GM19463 (cell line): ENCODE measurements at regions not wholly inside any gene's neighbourhood (a gene's known extent, or its start where the extent isn't known, plus 50 kb on each side); places are given as distances from the start of the nearest gene placed in this dataset.

Experiments used
- ATAC-seq: cut with Tn5 transposase; IDR thresholded peaks from one replicate; pipeline ENCODE4 v1.9.1; 2021; ENCODE audit warnings: mild to moderate bottlenecking, moderate library complexity; ENCODE audit not compliant: unreplicated experiment

GRCh38 chr2:190807886-190808285, 72.7 kb upstream of the GLS start:
- no peak for ATAC-seq

- no peak for ATAC-seq
These were observed 71.4 kb upstream of the GLS start for GRCh38 chr2:190809139-190809764.

DNA sequence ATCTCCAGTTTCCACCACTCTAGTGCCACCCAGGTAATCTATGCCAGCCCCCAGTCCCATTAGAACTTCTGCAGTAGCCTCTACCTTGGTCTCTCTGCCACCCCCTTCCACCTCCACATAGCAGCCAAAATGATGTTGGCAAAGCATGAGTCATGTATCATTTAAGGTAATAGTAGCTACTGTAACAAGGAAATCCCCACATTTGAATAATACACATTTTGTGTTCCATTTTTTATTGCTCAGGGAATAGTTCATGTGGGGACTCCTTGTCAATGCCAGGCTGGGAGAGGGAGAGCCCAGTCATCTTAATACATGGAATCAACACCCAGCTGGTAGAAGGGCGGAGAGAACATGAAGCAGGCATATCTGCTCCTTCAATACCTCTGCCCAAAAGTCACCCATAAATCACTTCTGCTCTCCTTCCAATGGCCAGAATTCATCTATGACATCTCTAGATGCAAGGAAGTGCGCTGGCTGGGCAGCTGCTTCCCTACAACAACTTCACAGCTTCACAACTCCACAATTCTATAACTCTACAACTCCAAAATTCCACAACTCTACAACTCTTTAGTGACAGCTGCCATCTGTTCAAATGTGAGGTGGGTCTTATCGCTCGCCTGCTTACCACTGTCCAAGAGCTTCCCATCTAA, 70.6 kb upstream of the GLS start:
- ATAC-seq: no peak

DNA sequence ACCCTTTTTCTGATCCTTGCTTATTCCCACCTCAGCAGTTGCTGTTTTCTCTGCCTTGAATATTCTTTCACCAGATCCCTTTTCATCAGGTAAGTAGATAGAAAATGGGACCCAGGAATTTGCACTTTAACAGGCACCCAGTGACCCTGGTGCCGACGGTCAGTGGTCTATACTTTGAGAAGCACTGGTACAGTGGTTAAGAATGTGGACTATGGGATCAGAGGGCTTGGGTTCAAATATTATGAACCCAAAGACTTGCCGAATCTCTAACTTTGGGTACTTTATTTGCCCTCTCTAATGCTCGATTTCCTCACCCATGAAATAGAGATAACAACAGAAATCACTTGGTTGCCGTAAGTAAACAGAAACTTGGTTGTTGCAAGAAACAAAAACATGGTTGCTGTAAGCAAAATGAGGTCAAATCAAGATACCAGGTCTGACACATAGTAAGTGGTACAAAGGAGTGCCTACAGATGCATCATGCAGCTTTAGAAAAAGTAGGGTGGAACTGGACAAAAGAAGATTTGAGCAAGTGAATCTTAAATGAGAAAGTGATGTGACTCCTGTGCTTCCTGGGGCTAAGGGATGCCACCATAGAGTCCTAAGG, 69.5 kb upstream of the GLS start:
- no peak for ATAC-seq

- ATAC-seq: no peak
These were observed 68.8 kb upstream of the GLS start for GRCh38 chr2:190811811-190812210.

GRCh38 chr2:190812506-190813294, 67.9 kb upstream of the GLS start:
- ATAC-seq: no peak

DNA sequence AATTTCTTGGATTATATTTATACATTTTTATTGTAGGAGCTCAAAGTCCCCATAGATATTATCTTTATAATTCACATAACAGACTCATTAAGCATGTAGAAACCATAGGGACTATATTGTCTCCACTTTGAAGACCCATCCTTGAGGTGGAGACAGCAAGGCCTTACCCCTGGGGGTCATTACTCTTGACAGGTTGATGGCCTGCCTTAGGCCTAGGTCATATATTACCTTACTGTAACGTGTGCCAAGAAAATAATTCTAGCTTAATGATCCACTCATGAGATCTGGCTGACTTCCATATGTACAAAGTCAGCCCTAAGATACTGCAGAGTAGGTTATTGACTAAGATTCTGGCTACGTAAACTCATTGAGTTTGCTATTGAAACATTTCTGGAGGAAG, 65.4 kb upstream of the GLS start:
- ATAC-seq: no peak

DNA sequence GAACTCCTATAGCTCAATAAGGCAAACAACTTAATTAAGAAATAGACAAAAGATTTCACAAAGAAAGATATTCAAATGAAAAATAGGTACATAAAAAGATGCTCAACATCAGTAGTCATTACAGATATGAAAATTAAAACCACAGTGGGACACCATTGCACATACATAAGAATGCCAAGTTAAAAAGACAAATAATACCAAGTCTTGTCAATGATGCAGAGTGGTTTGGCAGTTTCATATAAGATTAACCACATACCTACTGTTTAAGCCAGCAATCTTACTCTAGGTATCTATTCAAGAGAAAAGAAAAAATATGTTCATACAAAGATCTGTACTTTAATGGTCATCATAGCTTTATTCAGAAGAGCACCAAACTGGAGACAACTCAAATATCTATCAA, 63.5 kb upstream of the GLS start:
- ATAC-seq: no peak

DNA sequence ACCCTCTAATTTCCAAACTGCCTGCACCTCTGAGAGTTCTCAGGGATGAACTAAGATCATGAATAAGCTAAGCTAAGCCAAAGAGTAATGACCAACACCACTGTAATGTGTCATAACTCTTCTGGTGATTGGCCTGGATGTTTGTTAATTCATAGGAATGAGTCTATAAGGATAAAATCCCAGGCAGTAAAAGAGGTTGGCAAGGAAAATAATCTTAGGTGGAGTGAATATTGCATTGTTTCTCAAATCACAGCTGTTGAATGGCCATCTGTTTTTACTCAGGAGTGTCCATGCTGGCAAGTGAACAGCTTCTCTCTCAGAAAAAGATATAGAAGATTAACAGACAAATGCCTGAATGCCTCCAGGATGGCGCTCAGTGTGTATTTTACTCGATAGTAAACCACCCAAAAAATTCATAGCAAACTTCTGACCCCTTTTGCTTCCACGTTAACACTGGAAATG, 60.8 kb upstream of the GLS start:
- ATAC-seq: no peak

- no peak for ATAC-seq
These were observed 60.2 kb upstream of the GLS start for GRCh38 chr2:190820416-190820815.

GRCh38 chr2:190822043-190822442, 58.6 kb upstream of the GLS start:
- ATAC-seq: no peak

- no peak for ATAC-seq
These were observed 52.9 kb upstream of the GLS start for GRCh38 chr2:190827720-190828119.

DNA sequence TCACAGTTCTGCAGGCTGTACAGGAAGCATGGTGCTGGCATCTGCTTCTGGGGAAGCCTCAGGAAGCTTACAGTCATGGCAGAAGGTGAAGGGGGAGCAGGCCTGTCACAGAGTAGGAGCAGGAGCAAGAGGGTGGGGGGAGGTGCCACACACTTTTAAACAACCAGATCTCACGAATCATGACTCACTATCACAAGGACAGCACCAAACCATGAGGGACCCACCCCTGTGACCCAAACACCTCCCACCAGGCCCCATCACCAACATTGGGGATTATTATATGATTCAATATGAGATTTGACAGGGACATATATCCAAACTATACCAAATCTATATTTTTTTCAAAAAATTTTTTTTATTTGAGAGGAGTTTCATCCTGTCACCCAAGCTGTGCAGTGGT, 51.0 kb upstream of the GLS start:
- ATAC-seq: no peak
